Ishikawa (cell line): ENCODE measurements at regions not wholly inside any gene's neighbourhood (a gene's known extent, or its start where the extent isn't known, plus 50 kb on each side); places are given as distances from the start of the nearest gene placed in this dataset.

Source experiments
- EP300 ChIP-seq: IDR thresholded peaks from 2 replicates; pipeline ENCODE4 v1.6.1; 2012; ENCODE audit warnings: borderline replicate concordance
- RAD21 ChIP-seq: IDR thresholded peaks from 2 replicates; pipeline ENCODE4 v1.6.1; 2012; ENCODE audit warnings: low read depth
- ZBTB7A ChIP-seq: IDR thresholded peaks from 2 replicates; pipeline ENCODE4 v1.6.1; 2012; ENCODE audit warnings: low read depth
- TF ChIP-seq, protein P1 (sequence below): IDR thresholded peaks from 2 replicates; pipeline ENCODE4 v1.6.1; 2012; ENCODE audit warnings: low read depth, mild to moderate bottlenecking

DNA sequence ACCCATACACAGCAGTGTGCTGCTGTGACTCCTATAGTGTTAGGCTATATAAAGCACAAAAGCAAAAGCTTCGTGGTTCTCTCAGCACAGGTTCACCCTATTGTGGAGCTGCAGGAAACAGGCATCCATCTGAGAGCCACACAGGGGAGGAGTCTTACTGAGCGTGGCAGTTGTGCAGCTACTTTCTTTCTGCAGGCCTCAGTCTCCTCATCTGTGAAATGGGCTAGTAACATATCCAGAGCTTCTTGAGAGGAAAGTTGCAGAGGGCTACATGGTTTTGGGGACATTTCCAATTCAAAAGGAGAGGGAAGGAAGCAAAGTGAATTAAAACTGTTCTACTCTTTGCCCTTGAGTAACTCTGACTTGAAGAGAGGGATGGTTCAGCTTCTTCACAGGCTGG, 142.0 kb downstream of the FOXD2 start:
- TF ChIP-seq RAD21 (no peak), ZBTB7A (no peak), EP300 (no peak)
- TF ChIP-seq, protein P1, sequence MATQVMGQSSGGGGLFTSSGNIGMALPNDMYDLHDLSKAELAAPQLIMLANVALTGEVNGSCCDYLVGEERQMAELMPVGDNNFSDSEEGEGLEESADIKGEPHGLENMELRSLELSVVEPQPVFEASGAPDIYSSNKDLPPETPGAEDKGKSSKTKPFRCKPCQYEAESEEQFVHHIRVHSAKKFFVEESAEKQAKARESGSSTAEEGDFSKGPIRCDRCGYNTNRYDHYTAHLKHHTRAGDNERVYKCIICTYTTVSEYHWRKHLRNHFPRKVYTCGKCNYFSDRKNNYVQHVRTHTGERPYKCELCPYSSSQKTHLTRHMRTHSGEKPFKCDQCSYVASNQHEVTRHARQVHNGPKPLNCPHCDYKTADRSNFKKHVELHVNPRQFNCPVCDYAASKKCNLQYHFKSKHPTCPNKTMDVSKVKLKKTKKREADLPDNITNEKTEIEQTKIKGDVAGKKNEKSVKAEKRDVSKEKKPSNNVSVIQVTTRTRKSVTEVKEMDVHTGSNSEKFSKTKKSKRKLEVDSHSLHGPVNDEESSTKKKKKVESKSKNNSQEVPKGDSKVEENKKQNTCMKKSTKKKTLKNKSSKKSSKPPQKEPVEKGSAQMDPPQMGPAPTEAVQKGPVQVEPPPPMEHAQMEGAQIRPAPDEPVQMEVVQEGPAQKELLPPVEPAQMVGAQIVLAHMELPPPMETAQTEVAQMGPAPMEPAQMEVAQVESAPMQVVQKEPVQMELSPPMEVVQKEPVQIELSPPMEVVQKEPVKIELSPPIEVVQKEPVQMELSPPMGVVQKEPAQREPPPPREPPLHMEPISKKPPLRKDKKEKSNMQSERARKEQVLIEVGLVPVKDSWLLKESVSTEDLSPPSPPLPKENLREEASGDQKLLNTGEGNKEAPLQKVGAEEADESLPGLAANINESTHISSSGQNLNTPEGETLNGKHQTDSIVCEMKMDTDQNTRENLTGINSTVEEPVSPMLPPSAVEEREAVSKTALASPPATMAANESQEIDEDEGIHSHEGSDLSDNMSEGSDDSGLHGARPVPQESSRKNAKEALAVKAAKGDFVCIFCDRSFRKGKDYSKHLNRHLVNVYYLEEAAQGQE = no peak
